K562 (cell line): ENCODE measurements at regions not wholly inside any gene's neighbourhood (a gene's known extent, or its start where the extent isn't known, plus 50 kb on each side); places are given as distances from the start of the nearest gene placed in this dataset.

Source experiments
- ARID3A ChIP-seq: IDR thresholded peaks from 2 replicates; pipeline ENCODE4 v1.6.1; 2012; ENCODE audit warnings: low read depth, low read length, improper control_type of control experiment, borderline replicate concordance
- FOXK1 ChIP-seq: sonication (generic); formaldehyde crosslinking; IDR thresholded peaks from 2 replicates; pipeline ENCODE4 v1.8.0; 2022; ENCODE audit warnings: missing genetic modification reagents, mild to moderate bottlenecking, borderline replicate concordance
- FOXK2 ChIP-seq, 2 experiments: fragments of 450-650 bp; IDR thresholded peaks in 1 of 2; conservative IDR thresholded peaks in 1 of 2; 2 replicates each; pipeline ENCODE4 v1.6.1; 2016; ENCODE audit warnings: low read depth in 2 of 2, mild to moderate bottlenecking in 1 of 2
- HIVEP1 ChIP-seq: fragments of 250-450 bp; sonication (Bioruptor Pico); IDR thresholded peaks from 2 replicates; pipeline ENCODE4 v1.4.0; 2020; ENCODE audit warnings: mild to moderate bottlenecking
- IRF9 ChIP-seq: fragments of 450-650 bp; IDR thresholded peaks from 2 replicates; pipeline ENCODE4 v1.6.1; 2016; ENCODE audit warnings: missing biosample characterization, missing genetic modification characterization
- KLF13 ChIP-seq: fragments of 450-650 bp; IDR thresholded peaks from 2 replicates; pipeline ENCODE4 v1.6.1; 2016; ENCODE audit warnings: missing genetic modification characterization, low read depth, mild to moderate bottlenecking, missing compliant biosample characterization, moderate library complexity, borderline replicate concordance
- PATZ1 ChIP-seq: fragments of 250-450 bp; sonication (Bioruptor Pico); IDR thresholded peaks from 2 replicates; pipeline ENCODE4 v1.5.0; 2020; ENCODE audit warnings: mild to moderate bottlenecking, borderline replicate concordance
- POLR2H ChIP-seq: IDR thresholded peaks from 2 replicates; pipeline ENCODE4 v1.6.1; 2016; ENCODE audit warnings: missing genetic modification characterization, low read depth, mild to moderate bottlenecking, control low read depth, missing compliant biosample characterization, moderate library complexity
- RREB1 ChIP-seq: fragments of 250-450 bp; sonication (Bioruptor Pico); IDR thresholded peaks from 2 replicates; pipeline ENCODE4 v1.4.0; 2020
- TFE3 ChIP-seq: fragments of 450-650 bp; formaldehyde crosslinking; IDR thresholded peaks from 2 replicates; pipeline ENCODE4 v1.4.0; 2020; ENCODE audit warnings: mild to moderate bottlenecking, mixed read lengths
- ZBTB17 ChIP-seq: fragments of 450-650 bp; formaldehyde crosslinking; IDR thresholded peaks from 2 replicates; pipeline ENCODE4 v1.4.0; 2020; ENCODE audit warnings: mild to moderate bottlenecking
- ZHX1 ChIP-seq: fragments of 150-350 bp; conservative IDR thresholded peaks from 2 replicates; pipeline ENCODE4 v1.6.1; 2014; ENCODE audit warnings: low read length

GRCh38 chr1:157319567-157319966 is 181.4 kb upstream of the ETV3 start (continued):
- TF ChIP-seq TFE3 (no peak), ZHX1 (no peak), FOXK1 (CRISPR knock-in tag) (no peak), ZBTB17 (no peak), HIVEP1 (no peak), IRF9 (tag) (no peak), KLF13 (tag) (no peak), PATZ1 (CRISPR knock-in tag) (no peak), FOXK2 (conservative IDR thresholded peaks at IDR 0.05 in 1 of 2, IDR thresholded peaks at IDR 0.05 in 1 of 2; ENCODE audit: low read depth in 2 of 2) (no peak), ARID3A (no peak), POLR2H (tag) (no peak), RREB1 (CRISPR knock-in tag) (no peak)
